ENCODE measurements at regions not wholly inside any gene's neighbourhood (a gene's known extent, or its start where the extent isn't known, plus 50 kb on each side); places are given as distances from the start of the nearest gene placed in this dataset.

DNA sequence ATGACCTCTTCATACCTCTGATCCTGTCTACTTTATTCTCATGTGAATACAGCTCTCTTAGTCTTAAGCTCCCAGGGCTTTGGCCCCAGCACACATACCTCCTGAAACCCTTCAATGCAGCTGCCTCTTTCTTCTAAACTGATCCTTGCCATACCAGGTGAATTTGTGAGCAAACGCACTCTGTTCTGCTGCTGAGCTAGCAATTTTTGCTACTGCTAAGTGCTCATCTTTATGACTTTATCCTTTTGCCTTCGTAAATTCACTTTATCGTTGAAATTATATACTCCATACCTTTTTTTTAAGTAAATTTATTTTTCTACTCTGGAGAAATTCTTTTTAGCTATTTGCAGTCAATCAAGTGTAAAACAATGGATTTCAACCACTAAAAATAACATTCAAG lies 287.7 kb downstream of the CMPK2 start:
- no peak for TF ChIP-seq SUZ12 (IDR thresholded peaks at IDR 0.05; ENCODE audit: extremely low read depth, insufficient read depth, insufficient read length)
- no peak for TF ChIP-seq ZNF274 (IDR thresholded peaks at IDR 0.05; ENCODE audit: low read depth, low read length)
- TF ChIP-seq YY1 (IDR thresholded peaks at IDR 0.05; ENCODE audit: insufficient read depth, insufficient read length) = no peak

Measured in NT2/D1 (cell line).